ENCODE measurements at regions not wholly inside any gene's neighbourhood (a gene's known extent, or its start where the extent isn't known, plus 50 kb on each side); places are given as distances from the start of the nearest gene placed in this dataset.

GRCh38 chr12:77617818-77618217 is 212.9 kb upstream of the NAV3 start:
- DNase-seq: no peak

- DNase-seq: no peak
Measured at GRCh38 chr12:77615332-77615731, 215.4 kb upstream of the NAV3 start.

GRCh38 chr12:77613411-77613810 is 217.3 kb upstream of the NAV3 start:
- no peak for DNase-seq

GRCh38 chr12:77610446-77610845 is 220.2 kb upstream of the NAV3 start:
- DNase-seq: no peak

GRCh38 chr12:77609016-77609415 is 221.7 kb upstream of the NAV3 start:
- no peak for DNase-seq

GRCh38 chr12:77608271-77608824 is 222.3 kb upstream of the NAV3 start:
- DNase-seq: no peak

GRCh38 chr12:77606348-77606747 is 224.3 kb upstream of the NAV3 start:
- DNase-seq: no peak

- DNase-seq: no peak
Measured at GRCh38 chr12:77603946-77604345, 226.7 kb upstream of the NAV3 start.

- DNase-seq: no peak
Measured at GRCh38 chr12:77601069-77601468, 229.6 kb upstream of the NAV3 start.

- no peak for DNase-seq
Measured at GRCh38 chr12:77600468-77600843, 230.2 kb upstream of the NAV3 start.

- DNase-seq: no peak
Measured at GRCh38 chr12:77599782-77600467, 230.8 kb upstream of the NAV3 start.

GRCh38 chr12:77594366-77594765 is 236.3 kb upstream of the NAV3 start:
- DNase-seq: no peak

- no peak for DNase-seq
Measured at GRCh38 chr12:77592836-77593235, 237.9 kb upstream of the NAV3 start.

- no peak for DNase-seq
Measured at GRCh38 chr12:77591959-77592743, 238.5 kb upstream of the NAV3 start.

- no peak for DNase-seq
Measured at GRCh38 chr12:77590306-77590705, 240.4 kb upstream of the NAV3 start.

GRCh38 chr12:77584860-77585259 is 245.8 kb upstream of the NAV3 start:
- DNase-seq: no peak

GRCh38 chr12:77578466-77579220 is 252.1 kb upstream of the NAV3 start:
- DNase-seq: no peak

- no peak for DNase-seq
Measured at GRCh38 chr12:77577791-77578190, 252.9 kb upstream of the NAV3 start.

GRCh38 chr12:77575376-77575919 is 255.2 kb upstream of the NAV3 start:
- DNase-seq: no peak

- no peak for DNase-seq
Measured at GRCh38 chr12:77572371-77572770, 258.3 kb upstream of the NAV3 start.

- DNase-seq: no peak
Measured at GRCh38 chr12:77571768-77572167, 258.9 kb upstream of the NAV3 start.

GRCh38 chr12:77571127-77571526 is 259.6 kb upstream of the NAV3 start:
- no peak for DNase-seq

- DNase-seq: no peak
Measured at GRCh38 chr12:77569876-77570275, 260.8 kb upstream of the NAV3 start.
